Right atrium auricular region (tissue), 2 donors: ENCODE measurements at regions not wholly inside any gene's neighbourhood (a gene's known extent, or its start where the extent isn't known, plus 50 kb on each side); places are given as distances from the start of the nearest gene placed in this dataset.

Source experiments
- DNase-seq: peaks from one replicate; pipeline ENCODE4 v3.0.0-alpha.2; 2019; ENCODE audit warnings: low spot score
- H3K27ac ChIP-seq, 2 donors: fragments of 200-600 bp; sonication (generic); 1 replicate in 1 of 2; 2 replicates in 1 of 2; pipeline ENCODE4 v1.5.1; 2016 to 2019
- H3K27me3 ChIP-seq, 2 donors: fragments of 200-600 bp; sonication (generic); one replicate each; pipeline versions ENCODE4 v1.5.1 to v1.6.0; 2017 to 2019
- H3K36me3 ChIP-seq: fragments of 200-600 bp; sonication (generic); one replicate; pipeline ENCODE4 v1.5.1; 2016
- H3K4me1 ChIP-seq, 2 donors: fragments of 200-600 bp; sonication (generic); one replicate each; pipeline versions ENCODE4 v1.5.1 to v1.6.0; 2017 to 2019
- H3K4me3 ChIP-seq, 2 donors: fragments of 200-600 bp; sonication (generic); 1 replicate in 1 of 2; 2 replicates in 1 of 2; pipeline ENCODE4 v1.5.1; 2017 to 2019; ENCODE audit warnings: mild to moderate bottlenecking in 1 of 2, moderate library complexity in 1 of 2
- H3K9me3 ChIP-seq, 2 donors: fragments of 200-600 bp; sonication (generic); one replicate each; pipeline ENCODE4 v1.5.1; 2019
- CTCF ChIP-seq, 2 donors: fragments of 200-600 bp; sonication (generic); IDR thresholded peaks; one replicate each; pipeline ENCODE4 v1.5.1; 2019; ENCODE audit warnings: antibody characterized with exemption in 2 of 2

GRCh38 chr2:67669766-67670165, 272.6 kb downstream of the ETAA1 start:
- peak overlapping the region in 1 of 2 donors; percentile 65 for H3K27ac ChIP-seq
- DNase-seq = no peak
- no peak for TF ChIP-seq CTCF (IDR thresholded peaks at IDR 0.05)
- H3K4me1 ChIP-seq = peaks cover 0 to 15% of the 10 kb centered on the region in 2 donors
- H3K4me3 ChIP-seq = no peak overlapping the region
- H3K36me3 ChIP-seq = no peaks in the 10 kb centered on the region
- no peaks in the 10 kb centered on the region for H3K27me3 ChIP-seq
- no peaks in the 10 kb centered on the region for H3K9me3 ChIP-seq

GRCh38 chr2:67670747-67671183, 273.6 kb downstream of the ETAA1 start:
- H3K27me3 ChIP-seq = no peaks in the 10 kb centered on the region
- DNase-seq = no peak
- H3K36me3 ChIP-seq = no peaks in the 10 kb centered on the region
- no peak for TF ChIP-seq CTCF (IDR thresholded peaks at IDR 0.05)
- H3K4me1 ChIP-seq = peaks cover 0 to 15% of the 10 kb centered on the region in 2 donors
- H3K4me3 ChIP-seq = no peak overlapping the region
- peak overlapping the region; percentile 31 to 65 for H3K27ac ChIP-seq
- H3K9me3 ChIP-seq = no peaks in the 10 kb centered on the region

GRCh38 chr2:67671464-67672450, 274.6 kb downstream of the ETAA1 start:
- no peak for DNase-seq
- Histone ChIP-seq H3K4me1 (peaks cover 0 to 5% of the 10 kb centered on the region in 2 donors), H3K36me3 (no peaks in the 10 kb centered on the region), H3K4me3 (no peak overlapping the region), H3K27me3 (no peaks in the 10 kb centered on the region), H3K27ac (peak overlapping the region; percentile 31 to 65), H3K9me3 (no peaks in the 10 kb centered on the region)
- no peak for TF ChIP-seq CTCF (IDR thresholded peaks at IDR 0.05)

- Histone ChIP-seq H3K36me3 (no peaks in the 10 kb centered on the region), H3K9me3 (no peaks in the 10 kb centered on the region), H3K4me3 (no peak overlapping the region), H3K27me3 (no peaks in the 10 kb centered on the region), H3K4me1 (peaks cover 0 to 5% of the 10 kb centered on the region in 2 donors), H3K27ac (peak overlapping the region in 1 of 2 donors; percentile 5)
- DNase-seq = no peak
- TF ChIP-seq CTCF (IDR thresholded peaks at IDR 0.05) = no peak
These were observed 277.5 kb downstream of the ETAA1 start for GRCh38 chr2:67674668-67675067.

- Histone ChIP-seq H3K4me1 (no peaks in the 10 kb centered on the region), H3K36me3 (no peaks in the 10 kb centered on the region), H3K27ac (no peak overlapping the region), H3K4me3 (no peak overlapping the region), H3K9me3 (no peaks in the 10 kb centered on the region), H3K27me3 (no peaks in the 10 kb centered on the region)
- no peak for TF ChIP-seq CTCF (IDR thresholded peaks at IDR 0.05)
- no peak for DNase-seq
These were observed 287.9 kb downstream of the ETAA1 start for GRCh38 chr2:67684991-67685390.
